ENCODE measurements at regions not wholly inside any gene's neighbourhood (a gene's known extent, or its start where the extent isn't known, plus 50 kb on each side); places are given as distances from the start of the nearest gene placed in this dataset.
"Not testable (repeated sequence)": the region's sequence is repeated elsewhere in the genome, so short reads cannot be mapped to it uniquely, and the experiment has no call there.

DNA sequence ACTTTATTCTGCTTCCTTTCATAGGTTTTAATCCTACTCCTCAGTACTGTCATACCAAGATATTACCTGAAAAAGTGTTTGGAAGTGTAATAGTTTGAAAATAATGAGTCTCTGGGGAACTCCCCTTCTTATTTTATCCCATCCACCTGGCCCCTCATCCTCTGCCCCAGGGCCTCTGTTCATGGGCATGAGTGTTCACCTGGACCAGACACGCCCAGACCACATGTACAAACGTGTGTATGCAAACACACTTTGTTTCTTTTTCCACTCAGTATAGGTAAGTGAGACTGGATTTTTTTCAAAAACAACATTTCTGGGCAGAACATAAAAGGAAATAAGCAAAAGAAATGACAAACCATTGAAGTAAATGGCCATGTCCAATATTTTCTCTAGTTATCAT is 62.1 kb upstream of the THSD7B start:
- no peak overlapping the region for H3K9ac ChIP-seq (ENCODE audit: low read depth, low read length)
- TF ChIP-seq, protein P1, sequence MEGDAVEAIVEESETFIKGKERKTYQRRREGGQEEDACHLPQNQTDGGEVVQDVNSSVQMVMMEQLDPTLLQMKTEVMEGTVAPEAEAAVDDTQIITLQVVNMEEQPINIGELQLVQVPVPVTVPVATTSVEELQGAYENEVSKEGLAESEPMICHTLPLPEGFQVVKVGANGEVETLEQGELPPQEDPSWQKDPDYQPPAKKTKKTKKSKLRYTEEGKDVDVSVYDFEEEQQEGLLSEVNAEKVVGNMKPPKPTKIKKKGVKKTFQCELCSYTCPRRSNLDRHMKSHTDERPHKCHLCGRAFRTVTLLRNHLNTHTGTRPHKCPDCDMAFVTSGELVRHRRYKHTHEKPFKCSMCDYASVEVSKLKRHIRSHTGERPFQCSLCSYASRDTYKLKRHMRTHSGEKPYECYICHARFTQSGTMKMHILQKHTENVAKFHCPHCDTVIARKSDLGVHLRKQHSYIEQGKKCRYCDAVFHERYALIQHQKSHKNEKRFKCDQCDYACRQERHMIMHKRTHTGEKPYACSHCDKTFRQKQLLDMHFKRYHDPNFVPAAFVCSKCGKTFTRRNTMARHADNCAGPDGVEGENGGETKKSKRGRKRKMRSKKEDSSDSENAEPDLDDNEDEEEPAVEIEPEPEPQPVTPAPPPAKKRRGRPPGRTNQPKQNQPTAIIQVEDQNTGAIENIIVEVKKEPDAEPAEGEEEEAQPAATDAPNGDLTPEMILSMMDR (IDR thresholded peaks at IDR 0.05; ENCODE audit: borderline replicate concordance, extremely low read depth, low read length, poor library complexity, severe bottlenecking): no peak
- TF ChIP-seq EZH2 (IDR thresholded peaks at IDR 0.05; ENCODE audit: borderline replicate concordance, low read depth, low read length, severe bottlenecking): no peak
- no peaks in the 10 kb centered on the region for H3K79me2 ChIP-seq (ENCODE audit: insufficient read depth, low read length)
- H3K27me3 ChIP-seq (ENCODE audit: insufficient read depth, low read length, poor library complexity): no peaks in the 10 kb centered on the region
- ATAC-seq (ENCODE audit: insufficient read depth, low read depth) (no peak), DNase-seq (no peak)
- no peak overlapping the region for H3K4me2 ChIP-seq (ENCODE audit: insufficient read depth, low read length)
- H3K36me3 ChIP-seq (ENCODE audit: insufficient read depth, low read length): no peaks in the 10 kb centered on the region
- no peaks in the 10 kb centered on the region for H3K4me1 ChIP-seq (ENCODE audit: insufficient read depth, low read length)
- no peak overlapping the region for H3K4me3 ChIP-seq (ENCODE audit: low read depth in 1 of 2, low read length in 2 of 2)
- H3K9me3 ChIP-seq (ENCODE audit: insufficient read depth, low read length, severe bottlenecking): no peaks in the 10 kb centered on the region
- no peaks in the 10 kb centered on the region for H4K20me1 ChIP-seq (ENCODE audit: insufficient read depth, low read length)
- H3K27ac ChIP-seq (ENCODE audit: low read length): no peak overlapping the region
- H2AFZ ChIP-seq (ENCODE audit: low read depth, low read length): no peak overlapping the region

- Histone ChIP-seq H3K4me1 (ENCODE audit: insufficient read depth, low read length) (no peaks in the 10 kb centered on the region), H3K9ac (ENCODE audit: low read depth, low read length) (no peak overlapping the region), H4K20me1 (ENCODE audit: insufficient read depth, low read length) (no peaks in the 10 kb centered on the region), H2AFZ (ENCODE audit: low read depth, low read length) (no peak overlapping the region), H3K9me3 (ENCODE audit: insufficient read depth, low read length, severe bottlenecking) (no peaks in the 10 kb centered on the region), H3K27me3 (ENCODE audit: insufficient read depth, low read length, poor library complexity) (no peaks in the 10 kb centered on the region), H3K4me3 (ENCODE audit: low read depth in 1 of 2, low read length in 2 of 2) (no peak overlapping the region), H3K36me3 (ENCODE audit: insufficient read depth, low read length) (no peaks in the 10 kb centered on the region), H3K4me2 (ENCODE audit: insufficient read depth, low read length) (no peak overlapping the region), H3K79me2 (ENCODE audit: insufficient read depth, low read length) (no peaks in the 10 kb centered on the region), H3K27ac (ENCODE audit: low read length) (no peak overlapping the region)
- TF ChIP-seq, protein P1 (IDR thresholded peaks at IDR 0.05; ENCODE audit: borderline replicate concordance, extremely low read depth, low read length, poor library complexity, severe bottlenecking): no peak
- no peak for TF ChIP-seq EZH2 (IDR thresholded peaks at IDR 0.05; ENCODE audit: borderline replicate concordance, low read depth, low read length, severe bottlenecking)
- DNase-seq (no peak), ATAC-seq (ENCODE audit: insufficient read depth, low read depth) (no peak)
Observed at GRCh38 chr2:136696438-136696837, 68.9 kb upstream of the THSD7B start.

- H3K4me2 ChIP-seq (ENCODE audit: insufficient read depth, low read length): no peak overlapping the region
- ATAC-seq (ENCODE audit: insufficient read depth, low read depth): no peak
- no peak overlapping the region for H3K4me3 ChIP-seq (ENCODE audit: low read depth in 1 of 2, low read length in 2 of 2)
Observed at GRCh38 chr2:136693966-136694365, 71.4 kb upstream of the THSD7B start.

GRCh38 chr2:136680079-136680478 is 85.3 kb upstream of the THSD7B start:
- not testable (repeated sequence) for H3K79me2 ChIP-seq (ENCODE audit: insufficient read depth, low read length); H3K27ac ChIP-seq (ENCODE audit: low read length); H4K20me1 ChIP-seq (ENCODE audit: insufficient read depth, low read length)

More at GRCh38 chr2:136693966-136694365, 71.4 kb upstream of the THSD7B start:
- Histone ChIP-seq H3K9ac (ENCODE audit: low read depth, low read length) (no peak overlapping the region), H3K27ac (ENCODE audit: low read length) (no peak overlapping the region), H2AFZ (ENCODE audit: low read depth, low read length) (no peak overlapping the region), H3K4me1 (ENCODE audit: insufficient read depth, low read length) (no peaks in the 10 kb centered on the region), H3K27me3 (ENCODE audit: insufficient read depth, low read length, poor library complexity) (no peaks in the 10 kb centered on the region), H3K79me2 (ENCODE audit: insufficient read depth, low read length) (no peaks in the 10 kb centered on the region), H3K9me3 (ENCODE audit: insufficient read depth, low read length, severe bottlenecking) (no peaks in the 10 kb centered on the region), H3K36me3 (ENCODE audit: insufficient read depth, low read length) (no peaks in the 10 kb centered on the region), H4K20me1 (ENCODE audit: insufficient read depth, low read length) (no peaks in the 10 kb centered on the region)
- DNase-seq: no peak
- TF ChIP-seq, protein P1 (IDR thresholded peaks at IDR 0.05; ENCODE audit: borderline replicate concordance, extremely low read depth, low read length, poor library complexity, severe bottlenecking): no peak
- TF ChIP-seq EZH2 (IDR thresholded peaks at IDR 0.05; ENCODE audit: borderline replicate concordance, low read depth, low read length, severe bottlenecking): no peak

More at GRCh38 chr2:136680079-136680478, 85.3 kb upstream of the THSD7B start:
- H3K9me3 ChIP-seq (ENCODE audit: insufficient read depth, low read length, severe bottlenecking); H3K27me3 ChIP-seq (ENCODE audit: insufficient read depth, low read length, poor library complexity); DNase-seq; H3K4me2 ChIP-seq (ENCODE audit: insufficient read depth, low read length); H2AFZ ChIP-seq (ENCODE audit: low read depth, low read length); ATAC-seq (ENCODE audit: insufficient read depth, low read depth); H3K9ac ChIP-seq (ENCODE audit: low read depth, low read length); H3K4me1 ChIP-seq (ENCODE audit: insufficient read depth, low read length); H3K36me3 ChIP-seq (ENCODE audit: insufficient read depth, low read length); H3K4me3 ChIP-seq (ENCODE audit: low read depth in 1 of 2, low read length in 2 of 2): not testable (repeated sequence)

Data from DND-41 (cell line).